ENCODE measurements at regions not wholly inside any gene's neighbourhood (a gene's known extent, or its start where the extent isn't known, plus 50 kb on each side); places are given as distances from the start of the nearest gene placed in this dataset.

DNA sequence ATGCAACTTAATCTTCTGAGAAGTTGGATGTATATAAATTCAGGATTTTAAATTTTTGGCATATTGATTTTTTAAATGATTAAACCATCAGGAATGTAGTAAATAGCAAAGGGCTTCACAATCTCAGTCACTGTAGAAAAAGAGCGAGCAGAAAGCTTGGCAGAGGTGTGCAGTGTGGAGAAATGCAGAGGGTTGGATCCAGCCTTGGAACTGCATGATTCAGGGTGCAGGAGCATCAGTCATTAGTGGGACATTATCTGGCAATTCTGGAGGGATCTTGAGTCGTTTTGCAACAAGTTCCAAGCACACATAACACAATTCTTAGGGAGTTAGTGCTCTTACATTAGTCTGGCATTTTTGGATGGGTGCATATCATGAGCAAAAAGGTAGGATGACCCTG is 267.9 kb downstream of the PLA2G4A start:
- no peak overlapping the region for H3K27ac ChIP-seq (ENCODE audit: low read depth, low read length)
- no peak for DNase-seq

DNA sequence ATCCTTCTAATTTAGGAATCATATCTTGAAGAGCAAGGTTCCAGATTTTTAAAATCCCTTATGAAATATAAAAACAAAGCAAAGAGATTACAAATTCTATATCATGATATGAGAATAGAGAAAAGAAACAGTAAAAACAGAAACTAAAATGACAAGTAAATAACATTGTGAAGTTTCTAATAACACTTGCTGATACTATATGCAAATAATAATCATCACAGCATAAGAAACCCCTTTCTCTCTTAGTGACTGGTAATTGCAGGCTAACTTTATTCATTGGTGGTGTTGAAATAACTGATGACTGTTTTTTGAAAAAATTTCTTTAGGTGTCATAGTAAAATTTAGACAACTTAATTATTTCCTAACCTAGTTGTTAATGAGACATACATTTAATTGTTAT is 281.6 kb downstream of the PLA2G4A start:
- CTCF ChIA-PET: no interaction called here
- POLR2A ChIA-PET: no interaction called here

More for the DNA sequence above, 267.9 kb downstream of the PLA2G4A start:
- CTCF ChIA-PET: no interaction called here
- H3K4me1 ChIP-seq (ENCODE audit: insufficient read depth, low read length): no peaks in the 10 kb centered on the region
- Mint-ChIP-seq H3K27me3 (no peaks in the 10 kb centered on the region), H3K9me3 (peaks cover 2 to 11% (median 4%) of the 10 kb centered on the region in 5 donors), H3K4me3 (no peak overlapping the region), H3K36me3 (no peaks in the 10 kb centered on the region), H3K27ac (no peak overlapping the region), H3K4me1 (peaks cover 6 to 28% (median 22%) of the 10 kb centered on the region in 3 donors)
- no peaks in the 10 kb centered on the region for H3K27me3 ChIP-seq (ENCODE audit: insufficient read depth, low read length, poor library complexity, severe bottlenecking)
- H3K4me3 ChIP-seq (ENCODE audit: low read length): no peak overlapping the region
- H3K9me3 ChIP-seq (ENCODE audit: low read length): no peaks in the 10 kb centered on the region
- POLR2A ChIA-PET: no interaction called here
- no peaks in the 10 kb centered on the region for H3K36me3 ChIP-seq (ENCODE audit: insufficient read depth, low read length)

DNA sequence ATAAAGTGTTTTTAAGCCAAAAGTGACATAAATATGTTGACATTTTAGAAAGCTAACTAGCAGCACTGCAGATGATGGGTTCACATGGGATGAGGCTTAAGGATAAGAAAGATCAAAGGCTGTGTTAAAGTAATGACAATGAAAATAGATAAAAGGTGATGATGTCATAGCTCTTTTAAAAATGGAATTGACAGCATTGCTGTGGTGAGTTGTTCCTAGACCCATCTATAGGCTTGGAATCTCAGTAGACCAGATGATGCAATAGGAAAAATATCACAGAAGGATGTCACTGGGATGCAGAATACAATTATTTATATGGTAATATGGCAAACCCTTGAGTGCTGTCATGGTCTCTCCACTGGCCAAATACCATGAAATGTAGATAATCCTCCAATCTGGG is 286.0 kb downstream of the PLA2G4A start:
- H3K9me3 ChIP-seq (ENCODE audit: low read length): no peaks in the 10 kb centered on the region
- H3K4me3 Mint-ChIP-seq: no peak overlapping the region
- no peaks in the 10 kb centered on the region for H3K4me1 ChIP-seq (ENCODE audit: insufficient read depth, low read length)
- H3K36me3 Mint-ChIP-seq: no peaks in the 10 kb centered on the region
- H3K27me3 Mint-ChIP-seq: peaks cover 0 to 1% of the 10 kb centered on the region in 2 donors
- ChIA-PET POLR2A (no interaction called here), CTCF (no interaction called here)
- DNase-seq: no peak
- no peaks in the 10 kb centered on the region for H3K36me3 ChIP-seq (ENCODE audit: insufficient read depth, low read length)
- H3K4me1 Mint-ChIP-seq: no peaks in the 10 kb centered on the region
- H3K27ac ChIP-seq (ENCODE audit: low read depth, low read length): no peak overlapping the region
- H3K27ac Mint-ChIP-seq: no peak overlapping the region
- peaks cover 0 to 4% (median 2%) of the 10 kb centered on the region in 5 donors for H3K9me3 Mint-ChIP-seq
- H3K27me3 ChIP-seq (ENCODE audit: insufficient read depth, low read length, poor library complexity, severe bottlenecking): no peaks in the 10 kb centered on the region
- no peak overlapping the region for H3K4me3 ChIP-seq (ENCODE audit: low read length)

More for the DNA sequence above, 281.6 kb downstream of the PLA2G4A start:
- no peaks in the 10 kb centered on the region for H3K27me3 ChIP-seq (ENCODE audit: insufficient read depth, low read length, poor library complexity, severe bottlenecking)
- Mint-ChIP-seq H3K27me3 (peaks cover 0 to 1% of the 10 kb centered on the region in 2 donors), H3K27ac (no peak overlapping the region), H3K9me3 (peaks cover 0 to 11% (median 6%) of the 10 kb centered on the region in 5 donors), H3K36me3 (no peaks in the 10 kb centered on the region), H3K4me3 (no peak overlapping the region), H3K4me1 (no peaks in the 10 kb centered on the region)
- no peaks in the 10 kb centered on the region for H3K36me3 ChIP-seq (ENCODE audit: insufficient read depth, low read length)
- no peak overlapping the region for H3K27ac ChIP-seq (ENCODE audit: low read depth, low read length)
- H3K4me3 ChIP-seq (ENCODE audit: low read length): no peak overlapping the region
- no peaks in the 10 kb centered on the region for H3K9me3 ChIP-seq (ENCODE audit: low read length)
- DNase-seq: no peak
- H3K4me1 ChIP-seq (ENCODE audit: insufficient read depth, low read length): no peaks in the 10 kb centered on the region

DNA sequence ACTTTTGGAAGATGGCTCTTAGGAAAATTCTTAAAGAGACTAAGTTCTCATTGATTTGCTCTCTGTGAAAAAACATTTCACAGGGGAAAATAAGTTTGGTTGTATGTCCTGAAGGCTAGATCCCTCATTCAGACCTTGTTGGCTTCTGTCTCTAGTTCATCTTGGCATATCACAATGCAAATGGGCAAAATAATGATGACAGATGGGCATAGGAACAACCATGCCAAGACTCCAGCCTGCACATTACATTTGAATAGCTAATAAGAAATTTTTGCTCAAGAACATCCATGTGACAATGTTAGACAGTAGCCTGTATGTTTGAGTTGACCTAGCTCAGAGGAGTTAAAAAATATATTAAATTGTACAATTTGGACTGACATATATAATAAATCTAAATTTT is 292.9 kb downstream of the PLA2G4A start:
- no peaks in the 10 kb centered on the region for H3K27me3 Mint-ChIP-seq
- H3K4me3 ChIP-seq (ENCODE audit: low read length): no peak overlapping the region
- H3K27me3 ChIP-seq (ENCODE audit: insufficient read depth, low read length, poor library complexity, severe bottlenecking): no peaks in the 10 kb centered on the region
- H3K36me3 Mint-ChIP-seq: no peaks in the 10 kb centered on the region
- peaks cover 0 to 10% (median 3%) of the 10 kb centered on the region in 5 donors for H3K9me3 Mint-ChIP-seq
- POLR2A ChIA-PET: no interaction called here
- DNase-seq: no peak
- no peak overlapping the region for H3K4me3 Mint-ChIP-seq
- H3K36me3 ChIP-seq (ENCODE audit: insufficient read depth, low read length): no peaks in the 10 kb centered on the region
- H3K4me1 Mint-ChIP-seq: no peaks in the 10 kb centered on the region
- H3K27ac ChIP-seq (ENCODE audit: low read depth, low read length): no peak overlapping the region
- CTCF ChIA-PET: no interaction called here
- H3K4me1 ChIP-seq (ENCODE audit: insufficient read depth, low read length): no peaks in the 10 kb centered on the region
- H3K9me3 ChIP-seq (ENCODE audit: low read length): no peaks in the 10 kb centered on the region
- no peak overlapping the region for H3K27ac Mint-ChIP-seq

DNA sequence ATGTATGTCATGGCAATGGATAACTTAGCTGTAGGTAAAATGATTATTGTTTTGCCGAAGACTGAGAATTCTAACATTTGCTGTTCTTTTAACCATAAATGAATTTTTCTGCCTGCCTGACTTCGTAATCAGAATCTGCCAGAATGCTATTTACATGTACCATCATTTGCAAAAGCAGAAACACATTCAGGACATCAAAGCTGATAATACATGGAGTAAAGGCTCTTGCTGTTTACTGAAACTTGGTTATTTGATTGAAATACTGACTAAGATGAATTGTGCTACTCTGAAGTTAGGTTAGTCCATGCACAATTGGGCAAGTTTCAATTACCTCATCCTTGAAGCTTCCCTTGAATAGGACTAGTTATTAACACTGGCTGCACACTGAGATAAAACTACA is 293.8 kb downstream of the PLA2G4A start:
- Mint-ChIP-seq H3K9me3 (peaks cover under 1 to 10% (median 3%) of the 10 kb centered on the region in 5 donors), H3K4me3 (no peak overlapping the region), H3K27ac (no peak overlapping the region), H3K4me1 (no peaks in the 10 kb centered on the region), H3K36me3 (no peaks in the 10 kb centered on the region), H3K27me3 (no peaks in the 10 kb centered on the region)
- Histone ChIP-seq H3K36me3 (ENCODE audit: insufficient read depth, low read length) (no peaks in the 10 kb centered on the region), H3K9me3 (ENCODE audit: low read length) (no peaks in the 10 kb centered on the region), H3K4me1 (ENCODE audit: insufficient read depth, low read length) (no peaks in the 10 kb centered on the region), H3K4me3 (ENCODE audit: low read length) (no peak overlapping the region), H3K27me3 (ENCODE audit: insufficient read depth, low read length, poor library complexity, severe bottlenecking) (no peaks in the 10 kb centered on the region), H3K27ac (ENCODE audit: low read depth, low read length) (no peak overlapping the region)
- DNase-seq: no peak
- ChIA-PET POLR2A (no interaction called here), CTCF (no interaction called here)

DNA sequence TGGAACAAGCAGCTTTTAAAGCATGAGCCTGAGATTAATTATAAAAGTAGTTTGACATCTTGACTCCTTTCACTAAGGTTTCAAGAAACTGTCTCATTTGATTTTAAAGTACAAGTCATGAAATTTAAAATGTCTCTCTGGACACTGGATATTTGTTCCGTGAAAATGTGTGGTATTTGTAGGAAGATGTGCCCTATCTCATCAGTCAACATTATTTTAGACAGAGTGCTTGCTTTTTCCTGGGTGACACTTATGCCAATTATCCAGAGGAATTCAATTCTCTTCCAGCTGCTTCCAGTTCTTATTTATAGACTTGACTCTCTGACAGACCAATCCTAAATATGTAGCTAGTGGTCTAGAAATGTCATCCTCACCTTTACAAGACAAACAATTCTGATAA is 300.4 kb downstream of the PLA2G4A start:
- Histone ChIP-seq H3K27me3 (ENCODE audit: insufficient read depth, low read length, poor library complexity, severe bottlenecking) (no peaks in the 10 kb centered on the region), H3K4me1 (ENCODE audit: insufficient read depth, low read length) (no peaks in the 10 kb centered on the region), H3K27ac (ENCODE audit: low read depth, low read length) (no peak overlapping the region), H3K4me3 (ENCODE audit: low read length) (no peak overlapping the region), H3K36me3 (ENCODE audit: insufficient read depth, low read length) (no peaks in the 10 kb centered on the region), H3K9me3 (ENCODE audit: low read length) (no peaks in the 10 kb centered on the region)
- no peak overlapping the region for H3K4me3 Mint-ChIP-seq
- POLR2A ChIA-PET: no interaction called here
- H3K27me3 Mint-ChIP-seq: no peaks in the 10 kb centered on the region
- DNase-seq: no peak
- CTCF ChIA-PET: no interaction called here
- H3K4me1 Mint-ChIP-seq: peaks cover 0 to 5% (median 0%) of the 10 kb centered on the region in 3 donors
- H3K36me3 Mint-ChIP-seq: no peaks in the 10 kb centered on the region
- no peak overlapping the region for H3K27ac Mint-ChIP-seq
- peaks cover 4 to 17% (median 7%) of the 10 kb centered on the region in 5 donors for H3K9me3 Mint-ChIP-seq

DNA sequence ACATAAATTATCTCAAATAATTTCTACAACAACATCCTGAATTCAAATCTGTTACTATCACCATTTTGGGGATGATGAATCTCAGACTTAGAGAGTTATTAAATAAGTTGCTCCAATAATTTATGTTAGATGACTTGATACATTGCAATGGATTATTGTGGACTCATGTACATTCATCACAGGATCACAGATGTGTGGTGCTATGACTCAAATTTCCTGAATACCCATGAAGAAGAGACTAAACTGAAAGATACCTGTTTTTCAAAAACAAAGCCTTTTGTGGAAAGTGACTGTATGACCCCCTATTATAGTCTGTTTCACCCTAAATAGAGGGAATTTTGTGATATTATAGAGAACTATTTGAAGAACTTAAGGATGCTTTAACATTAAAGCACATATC is 315.0 kb downstream of the PLA2G4A start:
- Histone ChIP-seq H3K9me3 (ENCODE audit: low read length) (no peaks in the 10 kb centered on the region), H3K36me3 (ENCODE audit: insufficient read depth, low read length) (no peaks in the 10 kb centered on the region), H3K4me3 (ENCODE audit: low read length) (no peak overlapping the region), H3K27me3 (ENCODE audit: insufficient read depth, low read length, poor library complexity, severe bottlenecking) (no peaks in the 10 kb centered on the region), H3K27ac (ENCODE audit: low read depth, low read length) (no peak overlapping the region), H3K4me1 (ENCODE audit: insufficient read depth, low read length) (no peaks in the 10 kb centered on the region)
- DNase-seq: no peak
- no peaks in the 10 kb centered on the region for H3K4me1 Mint-ChIP-seq
- ChIA-PET POLR2A (no interaction called here), CTCF (no interaction called here)
- peaks cover 0 to 2% of the 10 kb centered on the region in 2 donors for H3K27me3 Mint-ChIP-seq
- no peak overlapping the region for H3K4me3 Mint-ChIP-seq
- H3K27ac Mint-ChIP-seq: no peak overlapping the region
- H3K36me3 Mint-ChIP-seq: peaks cover 0 to 6% (median 0%) of the 10 kb centered on the region in 3 donors
- peaks cover 4 to 17% (median 11%) of the 10 kb centered on the region in 5 donors for H3K9me3 Mint-ChIP-seq

DNA sequence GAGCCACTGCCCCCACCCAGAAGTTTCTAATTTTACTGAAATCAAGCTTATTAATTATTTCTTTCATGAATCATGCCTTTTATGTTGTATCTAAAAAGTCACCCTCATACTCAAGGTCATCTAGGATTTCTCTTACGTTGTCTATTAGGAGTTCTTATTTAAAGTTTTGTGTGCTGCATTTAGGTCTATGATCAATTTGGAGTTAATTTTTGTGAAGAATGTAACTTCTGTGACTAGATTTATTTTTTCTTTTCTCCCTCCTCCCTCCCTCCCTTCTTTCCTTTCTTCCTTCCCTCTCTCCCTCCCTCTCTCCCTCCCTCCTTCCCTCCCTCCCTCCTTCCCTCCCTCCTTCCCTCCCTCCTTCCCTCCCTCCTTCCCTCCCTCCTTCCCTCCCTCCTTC is 317.6 kb downstream of the PLA2G4A start:
- H3K36me3 Mint-ChIP-seq: no peaks in the 10 kb centered on the region
- H3K9me3 Mint-ChIP-seq: peaks cover 5 to 26% (median 17%) of the 10 kb centered on the region in 5 donors
- Histone ChIP-seq H3K9me3 (ENCODE audit: low read length) (no peaks in the 10 kb centered on the region), H3K36me3 (ENCODE audit: insufficient read depth, low read length) (no peaks in the 10 kb centered on the region), H3K4me3 (ENCODE audit: low read length) (no peak overlapping the region), H3K27me3 (ENCODE audit: insufficient read depth, low read length, poor library complexity, severe bottlenecking) (no peaks in the 10 kb centered on the region), H3K4me1 (ENCODE audit: insufficient read depth, low read length) (no peaks in the 10 kb centered on the region), H3K27ac (ENCODE audit: low read depth, low read length) (no peak overlapping the region)
- H3K27me3 Mint-ChIP-seq: peaks cover 0 to 2% of the 10 kb centered on the region in 2 donors
- H3K4me3 Mint-ChIP-seq: no peak overlapping the region
- H3K4me1 Mint-ChIP-seq: no peaks in the 10 kb centered on the region
- POLR2A ChIA-PET: no interaction called here
- no peak for DNase-seq
- CTCF ChIA-PET: no interaction called here
- H3K27ac Mint-ChIP-seq: no peak overlapping the region

DNA sequence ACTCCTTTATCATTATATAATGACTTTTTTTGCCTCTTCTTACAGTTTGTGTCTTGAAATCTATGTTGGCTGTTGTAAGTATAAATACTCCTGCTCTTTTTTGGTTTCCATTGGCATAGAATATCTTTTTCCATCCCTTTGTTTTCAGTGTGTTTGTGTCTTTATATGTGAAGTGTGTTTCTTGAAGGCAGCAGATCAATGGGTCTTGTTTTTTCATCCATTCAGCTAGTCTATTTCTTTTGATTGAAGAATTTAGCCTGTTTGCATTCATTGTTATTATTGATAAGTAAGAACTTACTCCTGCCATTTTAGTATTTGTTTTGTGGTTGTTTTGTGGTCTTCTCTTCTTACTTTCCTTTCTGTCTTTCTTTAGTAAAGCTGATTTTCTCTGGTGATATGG is 322.8 kb downstream of the PLA2G4A start:
- H3K36me3 ChIP-seq (ENCODE audit: insufficient read depth, low read length): no peaks in the 10 kb centered on the region
- H3K27me3 ChIP-seq (ENCODE audit: insufficient read depth, low read length, poor library complexity, severe bottlenecking): no peaks in the 10 kb centered on the region
- Mint-ChIP-seq H3K27ac (peak overlapping the region in 1 of 8 donors; percentile 38), H3K4me1 (peaks cover 0 to under 1% (median 0%) of the 10 kb centered on the region in 3 donors), H3K9me3 (peaks cover 19 to 52% (median 39%) of the 10 kb centered on the region in 5 donors), H3K4me3 (no peak overlapping the region), H3K36me3 (peaks cover 0 to 11% (median 0%) of the 10 kb centered on the region in 3 donors), H3K27me3 (peaks cover 0 to 2% of the 10 kb centered on the region in 2 donors)
- peaks cover 6% of the 10 kb centered on the region for H3K9me3 ChIP-seq (ENCODE audit: low read length)
- H3K4me1 ChIP-seq (ENCODE audit: insufficient read depth, low read length): no peaks in the 10 kb centered on the region
- H3K27ac ChIP-seq (ENCODE audit: low read depth, low read length): no peak overlapping the region
- H3K4me3 ChIP-seq (ENCODE audit: low read length): no peak overlapping the region
- ChIA-PET POLR2A (no interaction called here), CTCF (no interaction called here)
- DNase-seq: no peak
